NCI-H345 (cell line): ENCODE measurements at regions not wholly inside any gene's neighbourhood (a gene's known extent, or its start where the extent isn't known, plus 50 kb on each side); places are given as distances from the start of the nearest gene placed in this dataset.

Experiments used
- DNase-seq: peaks from one replicate; lab custom pipeline; 2025; lab: John Stamatoyannopoulos, UW

- DNase-seq = no peak
Measured at GRCh38 chr14:43988989-43989388, 518.1 kb downstream of the FSCB start.

- no peak for DNase-seq
Measured at GRCh38 chr14:43983721-43984120, 523.4 kb downstream of the FSCB start.

DNA sequence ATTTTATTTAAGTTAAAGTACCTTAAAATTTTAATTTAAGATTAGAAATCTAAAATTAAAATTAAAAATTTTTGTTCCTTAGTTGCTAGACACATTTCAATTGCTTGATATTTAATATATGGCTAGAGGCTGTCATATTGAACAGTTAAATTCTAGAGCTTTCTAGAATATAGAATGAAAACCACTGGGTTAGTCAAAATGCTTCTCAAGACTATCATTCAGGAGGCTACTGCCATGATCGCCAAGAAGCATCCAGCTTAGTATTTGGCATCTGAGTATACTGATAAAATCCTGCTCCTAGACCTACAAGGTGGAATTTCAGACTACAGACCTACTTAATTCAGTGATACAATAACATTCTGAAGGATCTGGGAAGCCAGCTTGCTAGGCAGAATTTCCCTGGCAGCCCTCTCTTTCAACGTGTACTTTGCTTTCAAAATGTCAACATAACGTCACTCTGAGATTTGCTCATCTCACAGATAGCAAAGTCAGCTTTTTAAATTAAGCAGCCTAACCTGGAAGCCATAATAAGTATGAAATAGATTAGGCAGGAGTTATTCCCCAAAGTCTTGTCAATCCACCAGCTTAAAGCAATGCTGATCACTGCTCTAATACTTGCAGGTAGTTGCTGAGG lies 525.8 kb downstream of the FSCB start:
- DNase-seq = peak; percentile 2

GRCh38 chr14:43956741-43957140 lies 550.3 kb downstream of the FSCB start:
- no peak for DNase-seq

GRCh38 chr14:43949400-43949799 lies 557.7 kb downstream of the FSCB start:
- DNase-seq = no peak

GRCh38 chr14:43939836-43940235 lies 567.2 kb downstream of the FSCB start:
- DNase-seq = no peak

DNA sequence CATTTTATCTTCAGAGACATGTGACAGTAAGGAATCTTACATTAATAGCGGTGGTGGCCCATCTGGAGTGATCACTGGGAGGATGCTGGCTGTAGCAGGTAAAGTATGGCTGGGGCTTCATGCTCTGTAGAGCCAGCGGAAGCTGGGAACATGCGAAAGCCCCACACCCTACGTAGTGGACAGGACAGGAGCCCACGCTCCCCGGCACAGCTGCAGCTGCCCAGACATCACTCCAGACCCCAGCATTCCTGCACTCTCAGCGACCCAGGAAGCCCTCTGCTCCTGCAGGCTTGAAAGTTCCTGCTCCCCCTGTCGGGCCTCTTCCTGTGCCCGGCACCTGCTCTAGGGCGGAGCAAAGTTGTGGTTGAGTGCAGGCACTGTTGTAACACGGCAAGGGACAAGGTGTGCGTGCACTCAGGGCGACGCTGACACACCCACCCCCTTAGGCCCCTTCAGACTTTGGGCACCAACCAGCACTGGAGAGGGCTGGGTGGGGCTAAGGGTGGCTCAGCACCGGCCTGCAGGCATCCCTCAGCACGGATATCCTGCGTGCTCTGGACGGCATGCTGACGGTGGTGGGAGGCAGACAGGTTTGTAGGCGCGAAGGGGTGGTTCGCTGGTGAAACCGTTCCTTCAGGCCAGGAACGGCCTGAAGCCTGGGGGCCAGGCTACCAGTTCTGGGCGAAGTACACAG lies 568.3 kb downstream of the FSCB start:
- no peak for DNase-seq

DNA sequence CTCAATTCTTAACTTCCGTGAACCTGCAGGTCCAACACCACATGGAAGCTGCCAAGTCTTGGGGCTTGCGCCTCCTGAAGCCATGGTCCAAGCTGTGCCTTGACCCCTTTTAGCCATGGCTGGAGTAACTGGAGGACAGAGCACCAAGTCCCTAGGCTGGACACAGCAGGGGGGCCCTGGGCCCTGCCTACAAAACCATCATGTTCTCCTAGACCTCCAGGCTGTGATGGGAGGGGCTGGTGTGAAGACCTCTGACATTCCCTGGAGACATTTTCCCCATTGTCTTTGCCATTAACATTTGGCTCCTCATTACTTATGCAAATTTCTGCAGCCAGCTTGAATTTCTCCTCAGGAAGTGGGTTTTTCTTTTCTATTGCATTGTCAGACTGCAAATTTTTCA lies 570.1 kb downstream of the FSCB start:
- DNase-seq = no peak

DNA sequence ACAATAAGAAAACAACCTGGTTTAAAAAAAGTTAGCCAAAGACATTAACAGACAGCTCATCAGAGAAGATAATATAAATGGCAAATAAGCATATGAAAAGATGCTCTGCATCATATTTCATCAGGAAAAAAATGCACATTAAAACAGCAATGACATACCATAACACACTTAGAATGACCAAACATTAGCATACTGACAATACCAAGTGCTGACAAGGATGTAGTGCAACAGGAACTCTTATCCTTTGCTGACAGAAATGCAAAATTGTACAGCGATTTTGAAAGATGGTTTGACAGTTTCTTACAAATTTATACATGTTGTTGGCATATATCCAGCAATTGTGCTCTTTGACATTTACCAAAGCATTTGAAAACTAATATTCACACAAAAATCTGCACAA lies 573.0 kb downstream of the FSCB start:
- no peak for DNase-seq

GRCh38 chr14:43914041-43914693 lies 592.9 kb downstream of the FSCB start:
- no peak for DNase-seq

- DNase-seq = no peak
Measured at GRCh38 chr14:43903209-43903608, 603.9 kb downstream of the FSCB start.

DNA sequence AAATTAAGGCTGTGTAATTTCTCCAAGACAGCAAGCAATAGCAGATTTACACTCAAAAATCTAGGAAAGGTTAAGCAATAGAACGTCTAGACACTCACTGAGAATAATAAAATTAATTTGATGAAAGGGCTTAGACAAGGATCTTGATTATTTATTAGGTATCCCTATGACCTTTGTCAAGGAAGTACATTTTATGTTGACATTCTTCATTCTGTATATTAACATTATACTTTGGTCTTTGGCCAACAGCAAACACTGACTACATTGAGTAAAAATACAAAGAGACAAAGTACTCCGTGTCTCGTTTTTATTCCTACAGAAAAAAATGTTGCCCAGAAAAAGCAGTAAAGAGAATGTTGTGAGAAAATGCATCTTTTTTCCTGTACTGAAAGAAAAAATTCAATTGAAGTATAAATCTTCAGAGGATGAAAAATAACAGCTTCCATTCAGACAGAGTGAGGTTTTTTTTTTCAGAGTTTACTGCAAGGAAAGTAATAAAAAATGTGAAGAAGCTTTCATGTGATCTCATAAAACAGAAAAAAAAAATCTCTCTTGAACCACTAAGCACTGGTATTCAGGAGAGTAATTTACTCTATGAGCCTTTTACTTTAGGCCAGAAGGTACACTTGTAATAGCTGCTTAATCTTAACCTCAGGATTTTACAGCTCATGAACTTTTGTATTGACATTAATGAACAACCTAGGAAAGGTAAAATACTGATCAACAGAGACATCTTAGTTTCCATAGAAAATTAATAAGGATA lies 605.0 kb downstream of the FSCB start:
- DNase-seq = no peak

DNA sequence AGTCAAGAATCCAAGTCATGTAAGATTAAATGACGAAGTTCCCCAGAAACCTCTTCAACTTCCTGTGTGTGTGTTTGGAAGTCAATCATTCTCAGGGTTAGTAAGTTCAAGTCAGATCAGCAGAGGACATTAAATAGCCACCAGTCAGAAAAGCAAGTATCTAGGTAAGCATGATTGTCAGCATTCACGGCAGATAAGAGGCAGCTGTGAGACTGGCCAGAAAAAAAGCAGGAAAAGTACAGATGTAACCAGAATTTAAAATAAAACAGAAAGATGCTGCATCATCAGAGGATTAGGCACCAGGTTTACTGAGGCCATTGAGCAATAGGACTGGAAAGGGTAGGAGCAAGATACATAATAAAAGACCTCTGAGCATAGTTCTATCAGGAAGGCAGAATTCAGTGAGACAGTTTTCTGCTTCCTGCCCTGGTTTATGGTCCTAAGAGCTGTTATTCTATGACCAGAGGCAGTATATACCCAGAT lies 606.9 kb downstream of the FSCB start:
- no peak for DNase-seq

- no peak for DNase-seq
Measured at GRCh38 chr14:43898687-43899086, 608.4 kb downstream of the FSCB start.

GRCh38 chr14:43896044-43896443 lies 611.0 kb downstream of the FSCB start:
- no peak for DNase-seq

GRCh38 chr14:43894534-43894933 lies 612.5 kb downstream of the FSCB start:
- no peak for DNase-seq

- no peak for DNase-seq
Measured at GRCh38 chr14:43887523-43887922, 619.6 kb downstream of the FSCB start.

GRCh38 chr14:43877351-43877960 lies 629.6 kb downstream of the FSCB start:
- no peak for DNase-seq

GRCh38 chr14:43872752-43873655 lies 634.1 kb downstream of the FSCB start:
- DNase-seq = no peak

DNA sequence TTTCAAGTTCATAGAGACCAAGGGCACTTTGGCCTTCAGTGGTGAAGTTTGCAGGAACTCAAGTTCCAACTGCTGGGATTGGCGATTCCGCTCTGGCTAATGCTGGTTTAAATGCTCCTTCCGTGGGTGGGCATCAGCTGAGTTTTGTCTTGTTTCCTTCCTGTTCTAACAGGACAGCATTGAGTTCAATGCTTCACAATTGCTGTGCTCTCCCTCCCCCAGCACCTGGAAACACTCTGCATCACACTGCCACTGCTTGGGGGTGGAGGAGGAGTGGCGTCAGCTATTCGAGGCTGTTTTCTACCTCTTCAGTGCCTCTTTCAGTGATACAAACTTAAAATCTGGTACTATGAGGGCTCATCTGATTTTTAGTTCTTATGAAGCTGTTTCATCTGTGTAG lies 634.9 kb downstream of the FSCB start:
- no peak for DNase-seq

- DNase-seq = no peak
Measured at GRCh38 chr14:43858981-43859380, 648.1 kb downstream of the FSCB start.
